Muscle of leg (tissue), 3 donors: ENCODE measurements at regions not wholly inside any gene's neighbourhood (a gene's known extent, or its start where the extent isn't known, plus 50 kb on each side); places are given as distances from the start of the nearest gene placed in this dataset.
"Not testable (repeated sequence)": the region's sequence is repeated elsewhere in the genome, so short reads cannot be mapped to it uniquely, and the experiment has no call there.

Source experiments
- DNase-seq: peaks from one replicate; pipeline ENCODE4 v3.0.0; 2013
- H3K27ac ChIP-seq: one replicate; pipeline ENCODE4 v1.5.1; 2013; ENCODE audit warnings: mild to moderate bottlenecking, low read length, control low read depth
- H3K27me3 ChIP-seq: one replicate; pipeline ENCODE4 v1.6.1; 2013; ENCODE audit warnings: low read length; ENCODE audit not compliant: control insufficient read depth, insufficient read depth
- H3K36me3 ChIP-seq: one replicate; pipeline ENCODE4 v1.6.1; 2013; ENCODE audit warnings: low read length; ENCODE audit not compliant: control insufficient read depth, insufficient read depth
- H3K4me1 ChIP-seq: one replicate; pipeline ENCODE4 v1.6.1; 2013; ENCODE audit warnings: low read length; ENCODE audit not compliant: control insufficient read depth, insufficient read depth
- H3K4me3 ChIP-seq: one replicate; pipeline ENCODE4 v1.5.1; 2013; ENCODE audit warnings: low read length, control low read depth
- H3K9me3 ChIP-seq: replicated peaks from 2 replicates; pipeline ENCODE4 v1.6.1; 2013; ENCODE audit warnings: low read depth, low read length; ENCODE audit not compliant: control insufficient read depth
- WGBS: methylation state at CpG from one replicate; pipeline ENCODE4 v1.1.5; 2013; ENCODE audit warnings: missing lambda C conversion rate; ENCODE audit not compliant: insufficient coverage; 5-methylcytosine and 5-hydroxymethylcytosine counted together

DNA sequence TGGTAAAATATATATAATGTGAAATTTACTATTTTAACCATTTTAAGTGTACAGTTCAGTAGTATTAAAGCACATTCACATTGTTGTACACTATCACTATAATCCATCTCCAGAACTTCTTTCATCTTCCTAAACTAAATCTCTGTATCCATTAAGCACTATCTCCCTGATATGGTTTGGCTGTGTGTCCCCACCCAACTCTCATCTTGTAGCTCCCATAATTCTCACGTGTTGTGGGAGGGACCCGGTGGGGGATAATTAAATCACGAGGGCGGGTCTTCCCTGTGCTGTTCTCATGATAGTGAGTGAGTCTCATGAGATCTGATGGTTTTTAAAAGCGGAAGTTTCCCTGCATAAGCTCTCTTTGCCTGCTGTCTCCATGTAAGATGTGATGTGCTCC is 178.9 kb upstream of the NABP1 start:
- H3K4me1 ChIP-seq, result peaks cover 19% of the 10 kb centered on the region
- no peak for DNase-seq
- no peaks in the 10 kb centered on the region for H3K36me3 ChIP-seq
- no peaks in the 10 kb centered on the region for H3K9me3 ChIP-seq
- no peaks in the 10 kb centered on the region for H3K27me3 ChIP-seq
- no peak overlapping the region for H3K27ac ChIP-seq
- WGBS, result 100% methylated on average over 2 of the region's 5 CpGs
- H3K4me3 ChIP-seq, result no peak overlapping the region

DNA sequence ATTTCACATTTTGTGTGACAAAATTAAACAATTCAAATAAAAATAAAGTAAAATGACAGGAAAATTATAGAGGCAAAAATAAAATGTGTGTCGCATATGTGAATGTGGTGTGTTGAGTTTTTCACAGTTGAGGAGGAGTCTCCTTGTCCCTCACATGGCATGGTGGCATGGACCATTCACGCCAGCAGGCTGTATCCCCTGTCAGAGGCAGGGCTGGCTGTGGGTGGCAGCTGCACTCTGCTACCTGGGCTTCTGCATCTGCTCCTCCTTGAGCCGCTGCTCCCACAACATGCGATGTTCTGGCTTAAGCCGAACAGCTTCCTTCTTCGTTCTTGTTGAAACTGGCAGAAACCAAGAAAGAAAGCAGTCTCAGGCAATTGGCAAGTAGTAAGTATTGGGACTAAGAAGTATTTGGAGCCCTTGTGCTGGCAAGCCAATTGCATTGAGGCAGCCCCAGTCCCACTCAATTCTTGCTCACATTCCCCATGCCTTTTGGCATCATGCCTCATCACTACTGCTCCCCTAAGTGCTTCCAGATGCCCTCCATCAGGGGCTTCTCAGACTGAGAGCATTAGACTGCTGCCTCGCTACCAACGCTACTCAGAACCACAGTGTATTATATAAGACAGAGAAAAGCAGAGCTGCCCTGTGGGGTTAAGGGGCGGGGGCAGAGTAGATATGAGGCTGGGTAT is 177.9 kb upstream of the NABP1 start:
- Histone ChIP-seq H3K4me3 (no peak overlapping the region), H3K9me3 (no peaks in the 10 kb centered on the region), H3K27ac (peak overlapping the region; percentile 76), H3K4me1 (peaks cover 19% of the 10 kb centered on the region), H3K36me3 (no peaks in the 10 kb centered on the region), H3K27me3 (no peaks in the 10 kb centered on the region)
- 56% methylated on average over 4 of the region's 9 CpGs for WGBS
- peak; percentile 71 for DNase-seq

DNA sequence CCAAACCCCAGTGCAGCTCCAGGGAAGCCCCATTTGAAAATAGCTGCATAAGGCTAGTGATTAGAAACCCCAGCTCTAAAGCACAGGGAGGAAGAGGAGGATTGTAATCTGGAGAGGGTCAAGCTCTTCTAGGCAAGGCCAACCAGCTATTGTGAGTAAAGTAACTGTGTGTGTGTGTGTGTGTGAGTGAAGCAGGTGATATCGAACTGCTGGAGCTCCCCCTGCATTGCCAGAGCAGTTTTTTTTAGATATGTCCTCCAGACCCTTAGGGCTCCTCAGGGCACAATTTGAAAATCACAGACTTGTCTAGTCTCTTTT is 177.4 kb upstream of the NABP1 start:
- peaks cover 19% of the 10 kb centered on the region for H3K4me1 ChIP-seq
- no peaks in the 10 kb centered on the region for H3K36me3 ChIP-seq
- H3K9me3 ChIP-seq, result no peaks in the 10 kb centered on the region
- no peaks in the 10 kb centered on the region for H3K27me3 ChIP-seq
- peak; percentile 18 for DNase-seq
- peak overlapping the region; percentile 76 for H3K27ac ChIP-seq
- no peak overlapping the region for H3K4me3 ChIP-seq
- no CpG with 5 or more reads among the region's 1 CpG for WGBS

DNA sequence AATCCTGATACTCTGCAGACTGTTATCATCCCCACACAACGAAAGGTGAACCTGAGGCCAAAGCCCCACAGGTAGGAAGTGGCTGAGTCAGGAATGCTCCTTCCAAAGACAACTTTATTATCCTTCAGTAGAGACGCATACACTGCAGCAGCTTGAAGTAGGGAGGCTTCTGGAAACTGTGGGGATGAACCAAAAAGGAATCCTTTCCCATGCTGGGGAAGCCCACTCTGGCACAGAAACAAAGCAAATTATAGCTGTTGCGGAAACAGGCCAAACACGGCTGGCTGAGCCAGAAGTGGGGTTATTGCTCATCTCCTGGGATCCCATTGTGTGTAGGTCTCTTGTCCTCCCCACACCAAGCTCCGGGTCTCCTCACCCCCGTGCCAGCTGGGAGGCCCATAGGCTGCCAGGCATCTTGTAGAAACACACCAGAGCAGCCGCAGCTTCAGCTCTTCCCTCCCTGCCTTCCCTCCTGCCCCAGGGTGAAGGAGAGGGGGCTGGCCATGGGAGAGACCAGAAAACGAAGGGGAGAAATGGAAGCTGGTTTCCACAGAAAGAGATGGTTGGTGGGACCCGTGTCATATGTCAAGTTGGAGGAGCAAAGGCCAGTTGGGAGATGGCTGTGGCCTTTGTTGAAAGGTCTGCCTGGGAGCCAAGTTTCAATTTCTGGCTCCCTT is 176.9 kb upstream of the NABP1 start:
- H3K9me3 ChIP-seq, result no peaks in the 10 kb centered on the region
- 44% methylated on average over 2 of the region's 9 CpGs for WGBS
- H3K4me1 ChIP-seq, result peaks cover 19% of the 10 kb centered on the region
- peak; percentile 74 for DNase-seq
- peak overlapping the region; percentile 86 for H3K27ac ChIP-seq
- no peak overlapping the region for H3K4me3 ChIP-seq
- no peaks in the 10 kb centered on the region for H3K36me3 ChIP-seq
- H3K27me3 ChIP-seq, result no peaks in the 10 kb centered on the region

DNA sequence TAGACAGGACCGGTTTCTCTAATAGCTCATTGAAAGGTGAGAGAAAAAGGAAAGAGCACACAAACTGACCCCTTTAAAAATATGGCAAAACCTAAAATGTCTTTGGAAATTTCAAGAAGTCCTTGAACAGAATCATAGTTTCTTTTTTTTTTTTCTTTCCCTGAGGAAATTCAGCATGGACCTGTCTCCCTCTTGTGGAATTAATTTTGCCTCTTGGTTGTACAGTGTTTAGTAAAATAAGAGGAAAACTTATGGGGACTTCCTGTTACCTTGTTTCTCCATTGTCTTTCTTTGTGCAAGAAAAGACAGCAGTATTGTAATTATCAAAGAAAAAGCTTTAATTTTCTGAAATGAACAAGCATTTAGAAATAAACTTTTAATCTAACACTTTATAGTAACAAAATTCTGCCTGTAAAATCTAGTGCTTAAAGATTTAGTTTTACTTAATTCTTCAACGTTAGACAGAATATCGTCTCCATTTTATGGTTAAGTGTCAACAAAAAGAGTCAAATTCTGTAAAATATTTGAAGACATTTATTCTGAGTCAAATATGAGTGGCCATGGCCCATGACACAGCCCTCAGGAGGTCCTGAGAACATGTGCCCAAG is 176.3 kb upstream of the NABP1 start:
- Histone ChIP-seq H3K27me3 (no peaks in the 10 kb centered on the region), H3K36me3 (no peaks in the 10 kb centered on the region), H3K27ac (peak overlapping the region; percentile 86), H3K4me1 (peaks cover 19% of the 10 kb centered on the region), H3K9me3 (no peaks in the 10 kb centered on the region), H3K4me3 (no peak overlapping the region)
- WGBS, result no CpG with 5 or more reads among the region's 3 CpGs
- peak; percentile 86 for DNase-seq

DNA sequence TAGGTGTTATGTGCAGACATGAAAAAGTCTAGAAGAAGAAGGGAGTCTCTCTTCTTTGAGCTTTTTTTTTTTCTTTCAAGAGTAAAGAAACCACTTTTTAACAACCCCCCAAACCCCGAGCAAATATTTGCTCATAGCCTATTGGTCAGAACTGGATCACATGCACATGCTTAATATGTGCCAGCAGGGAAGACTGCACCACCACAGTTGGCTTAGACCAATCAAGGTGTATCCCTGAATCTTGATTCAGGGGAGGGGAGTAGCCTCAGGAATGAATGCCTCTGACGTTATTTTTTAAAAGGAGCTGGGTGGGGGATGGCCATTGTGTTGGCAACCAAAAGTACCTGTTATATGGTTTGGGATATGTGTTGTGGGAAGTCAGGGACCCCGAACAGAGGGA is 171.4 kb upstream of the NABP1 start:
- no peak for DNase-seq
- Histone ChIP-seq H3K27ac (no peak overlapping the region), H3K36me3 (no peaks in the 10 kb centered on the region), H3K4me3 (no peak overlapping the region), H3K9me3 (no peaks in the 10 kb centered on the region), H3K4me1 (no peaks in the 10 kb centered on the region), H3K27me3 (no peaks in the 10 kb centered on the region)
- WGBS, result 63% methylated on average over 1 of the region's 3 CpGs

DNA sequence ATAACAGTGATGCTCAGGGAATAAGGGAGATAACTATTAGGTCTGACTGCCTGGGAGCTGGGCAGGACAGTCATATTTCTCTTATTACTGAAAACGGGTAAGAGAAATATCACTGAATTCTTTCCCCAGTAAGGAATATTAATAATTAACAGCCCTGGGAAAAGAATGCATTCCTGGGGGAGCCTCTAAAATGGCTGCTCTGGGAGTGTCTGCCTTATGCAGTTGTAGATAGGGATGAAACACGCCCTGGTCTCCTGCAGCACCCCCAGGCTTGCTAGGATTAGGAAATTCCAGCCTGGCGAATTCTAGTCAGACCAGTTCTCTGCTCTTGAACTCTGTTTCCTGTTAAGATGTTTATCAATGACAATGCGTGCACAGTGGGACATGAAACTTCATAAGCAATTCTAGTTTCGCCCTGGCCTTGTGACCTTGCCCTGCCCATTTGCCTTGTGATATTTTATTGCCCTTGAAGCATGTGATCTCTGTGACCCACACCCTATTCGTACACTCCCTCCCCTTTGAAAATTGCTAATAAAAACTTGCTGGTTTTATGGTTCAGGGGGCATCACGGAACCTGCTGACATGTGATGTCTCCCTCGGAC is 170.6 kb upstream of the NABP1 start:
- H3K9me3 ChIP-seq, H3K4me3 ChIP-seq, H3K27ac ChIP-seq, H3K4me1 ChIP-seq, DNase-seq, H3K27me3 ChIP-seq, H3K36me3 ChIP-seq: not testable (repeated sequence)
- 60% methylated on average over 1 of the region's 8 CpGs for WGBS

DNA sequence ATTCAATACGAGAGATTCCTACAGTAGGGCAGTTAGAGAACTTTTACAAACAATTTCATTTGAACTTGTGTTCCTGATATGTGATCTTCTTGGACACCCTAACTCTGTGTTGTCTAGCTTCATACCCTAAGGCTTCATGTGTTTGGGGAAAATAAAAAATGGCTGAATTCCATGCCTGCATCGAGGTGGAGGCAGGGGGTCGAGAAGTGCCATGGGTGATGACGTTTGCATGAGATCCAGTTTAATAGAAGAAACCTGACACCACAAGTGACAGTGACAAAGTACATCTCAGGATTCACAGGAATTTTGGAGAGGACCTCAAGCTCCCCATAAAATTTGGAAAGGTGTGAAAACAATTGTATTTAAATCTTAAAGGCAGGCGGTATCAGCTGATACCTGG is 169.2 kb upstream of the NABP1 start:
- WGBS, result 78% methylated on average over 3 of the region's 5 CpGs
- H3K4me3 ChIP-seq, result no peak overlapping the region

DNA sequence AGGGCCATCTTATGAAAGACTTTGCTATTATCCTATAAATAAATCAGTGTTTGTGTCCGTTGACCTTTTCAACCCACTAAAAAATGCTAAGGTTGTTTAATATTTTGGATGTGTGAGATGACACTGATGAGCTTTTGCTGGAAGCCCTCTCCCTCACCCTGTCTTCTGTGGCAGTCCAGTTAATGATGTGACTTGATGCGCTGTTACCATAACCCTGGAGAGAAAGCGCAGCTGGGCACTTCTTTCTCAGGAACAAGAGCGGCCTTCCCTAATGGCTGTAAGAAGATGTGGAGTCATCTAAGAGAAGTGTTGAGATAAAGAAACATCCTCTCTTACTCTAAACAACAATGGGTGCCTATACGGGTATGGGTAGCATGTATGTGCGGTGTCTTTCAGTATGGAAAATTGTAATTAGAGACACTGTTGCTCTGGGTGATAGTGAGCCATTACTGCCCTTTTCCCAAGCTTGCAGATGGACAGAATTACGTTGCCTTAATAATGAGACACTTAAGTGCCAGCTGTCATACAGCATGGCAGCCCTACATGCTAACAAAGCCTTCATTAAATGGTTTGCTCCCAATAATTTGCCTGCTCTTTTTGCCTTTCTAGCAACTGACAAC is 165.6 kb upstream of the NABP1 start:
- H3K9me3 ChIP-seq, result no peaks in the 10 kb centered on the region
- 57% methylated on average over 1 of the region's 7 CpGs for WGBS
- H3K27me3 ChIP-seq, result no peaks in the 10 kb centered on the region
- no peak overlapping the region for H3K27ac ChIP-seq
- H3K4me3 ChIP-seq, result no peak overlapping the region
- no peaks in the 10 kb centered on the region for H3K36me3 ChIP-seq
- no peak for DNase-seq
- H3K4me1 ChIP-seq, result peaks cover 2% of the 10 kb centered on the region

More for the DNA sequence above, 169.2 kb upstream of the NABP1 start:
- no peak overlapping the region for H3K27ac ChIP-seq
- H3K27me3 ChIP-seq, result no peaks in the 10 kb centered on the region
- no peaks in the 10 kb centered on the region for H3K36me3 ChIP-seq
- H3K9me3 ChIP-seq, result no peaks in the 10 kb centered on the region
- no peaks in the 10 kb centered on the region for H3K4me1 ChIP-seq
- no peak for DNase-seq

DNA sequence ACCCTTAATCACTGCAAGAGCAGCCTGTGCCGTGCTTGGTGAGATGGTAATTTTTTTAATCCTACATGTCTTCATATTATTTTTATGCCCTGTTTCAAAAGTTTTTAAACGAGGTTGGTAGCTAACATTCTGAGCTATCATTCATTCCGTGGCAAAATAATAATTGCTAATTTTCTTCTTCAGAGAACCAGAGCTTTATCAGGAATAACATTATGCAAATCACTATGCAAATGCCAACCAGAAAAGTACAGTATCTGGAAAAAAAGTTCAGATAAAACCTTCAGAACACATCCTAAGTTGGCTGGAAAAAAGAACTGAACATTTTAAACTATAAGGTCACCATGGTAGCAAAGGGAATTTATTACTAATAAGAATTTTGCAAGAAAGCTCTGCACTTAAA is 165.1 kb upstream of the NABP1 start:
- no peaks in the 10 kb centered on the region for H3K36me3 ChIP-seq
- peaks cover 2% of the 10 kb centered on the region for H3K4me1 ChIP-seq
- H3K27me3 ChIP-seq, result no peaks in the 10 kb centered on the region
- no peak for DNase-seq
- H3K4me3 ChIP-seq, result no peak overlapping the region
- H3K27ac ChIP-seq, result no peak overlapping the region
- no peaks in the 10 kb centered on the region for H3K9me3 ChIP-seq
- WGBS, result no CpG with 5 or more reads among the region's 3 CpGs
